LNCaP clone FGC (cell line): ENCODE measurements at regions not wholly inside any gene's neighbourhood (a gene's known extent, or its start where the extent isn't known, plus 50 kb on each side); places are given as distances from the start of the nearest gene placed in this dataset.
A peak's percentile ranks its signal among the peaks of the same experiment; 100 is the strongest.

ENCODE experiments used
- DNase-seq: peaks from one replicate; pipeline ENCODE4 v3.0.0-alpha.2; 2011; ENCODE audit warnings: low read depth
- H3K4me3 ChIP-seq: 2 replicates; pipeline ENCODE4 v1.5.1; 2011; ENCODE audit warnings: mild to moderate bottlenecking, low read depth, low read length, control low read depth
- TF ChIP-seq, protein P1 (sequence below): IDR thresholded peaks from 2 replicates; pipeline ENCODE4 v1.5.1; 2012; ENCODE audit warnings: mild to moderate bottlenecking; ENCODE audit not compliant: control insufficient read depth, insufficient read depth; ENCODE audit errors: extremely low read depth

DNA sequence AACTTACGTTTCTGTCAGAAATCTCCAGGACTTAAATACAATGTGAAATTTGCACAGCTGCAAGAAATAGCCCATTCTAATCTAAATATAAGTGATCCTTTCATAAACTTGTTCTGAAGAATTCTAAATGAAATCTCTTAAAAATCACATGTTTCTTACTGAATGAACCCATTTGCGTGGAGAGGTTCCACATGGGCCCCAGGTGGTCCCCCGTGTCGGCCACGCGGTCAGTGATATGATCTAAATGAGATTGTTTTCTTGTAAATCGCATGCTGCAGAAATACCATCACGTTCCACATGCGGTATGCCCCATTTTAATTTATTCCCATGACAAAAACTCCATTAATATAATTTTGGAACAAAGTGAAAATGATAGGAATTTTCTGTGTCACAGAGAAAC, 818.9 kb upstream of the SLC35B3 start:
- H3K4me3 ChIP-seq = no peak overlapping the region
- DNase-seq = no peak
- TF ChIP-seq, protein P1, sequence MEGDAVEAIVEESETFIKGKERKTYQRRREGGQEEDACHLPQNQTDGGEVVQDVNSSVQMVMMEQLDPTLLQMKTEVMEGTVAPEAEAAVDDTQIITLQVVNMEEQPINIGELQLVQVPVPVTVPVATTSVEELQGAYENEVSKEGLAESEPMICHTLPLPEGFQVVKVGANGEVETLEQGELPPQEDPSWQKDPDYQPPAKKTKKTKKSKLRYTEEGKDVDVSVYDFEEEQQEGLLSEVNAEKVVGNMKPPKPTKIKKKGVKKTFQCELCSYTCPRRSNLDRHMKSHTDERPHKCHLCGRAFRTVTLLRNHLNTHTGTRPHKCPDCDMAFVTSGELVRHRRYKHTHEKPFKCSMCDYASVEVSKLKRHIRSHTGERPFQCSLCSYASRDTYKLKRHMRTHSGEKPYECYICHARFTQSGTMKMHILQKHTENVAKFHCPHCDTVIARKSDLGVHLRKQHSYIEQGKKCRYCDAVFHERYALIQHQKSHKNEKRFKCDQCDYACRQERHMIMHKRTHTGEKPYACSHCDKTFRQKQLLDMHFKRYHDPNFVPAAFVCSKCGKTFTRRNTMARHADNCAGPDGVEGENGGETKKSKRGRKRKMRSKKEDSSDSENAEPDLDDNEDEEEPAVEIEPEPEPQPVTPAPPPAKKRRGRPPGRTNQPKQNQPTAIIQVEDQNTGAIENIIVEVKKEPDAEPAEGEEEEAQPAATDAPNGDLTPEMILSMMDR = no peak

DNA sequence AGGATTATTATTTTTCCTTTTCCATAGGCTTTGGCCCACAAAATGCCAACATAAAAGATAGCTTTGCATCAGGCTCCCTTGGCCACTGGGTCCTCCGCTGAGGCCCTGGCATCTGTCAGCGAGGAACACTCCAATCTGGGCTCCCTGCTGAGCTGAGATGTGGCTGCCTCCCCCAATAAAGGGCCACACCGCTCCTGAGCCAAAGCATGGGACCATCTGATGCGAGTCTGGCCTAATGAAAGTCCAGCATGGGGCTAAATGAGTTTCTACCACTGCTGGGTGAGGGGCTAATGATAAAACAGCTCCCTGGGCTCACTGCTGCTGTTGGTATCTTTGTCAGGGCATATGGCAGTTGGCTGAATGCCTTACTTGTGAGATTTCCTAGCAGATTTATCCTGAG, 817.5 kb upstream of the SLC35B3 start:
- no peak for DNase-seq
- H3K4me3 ChIP-seq = no peak overlapping the region

DNA sequence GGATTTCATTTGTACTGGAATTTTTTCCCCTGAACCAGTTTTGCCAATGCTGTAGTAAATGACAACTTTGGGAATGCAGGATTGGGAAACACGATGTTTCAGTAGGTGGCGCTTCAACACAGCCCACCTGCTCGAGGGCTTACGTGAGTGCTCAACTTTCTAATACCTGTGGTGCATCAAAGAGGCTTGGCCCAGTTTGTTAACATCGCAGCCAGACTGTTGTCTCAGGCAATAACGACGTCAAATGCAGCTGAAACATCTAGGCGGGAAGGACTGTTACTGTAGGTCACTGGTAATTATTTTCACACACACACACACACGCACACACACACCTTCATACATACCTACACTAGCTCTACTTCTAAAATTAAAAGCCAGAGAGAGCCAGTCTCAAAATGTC, 815.5 kb upstream of the SLC35B3 start:
- H3K4me3 ChIP-seq = no peak overlapping the region
- TF ChIP-seq, protein P1 = peak; percentile 92
- DNase-seq = peak; percentile 66

More for the DNA sequence above, 817.5 kb upstream of the SLC35B3 start:
- TF ChIP-seq, protein P1 = no peak

DNA sequence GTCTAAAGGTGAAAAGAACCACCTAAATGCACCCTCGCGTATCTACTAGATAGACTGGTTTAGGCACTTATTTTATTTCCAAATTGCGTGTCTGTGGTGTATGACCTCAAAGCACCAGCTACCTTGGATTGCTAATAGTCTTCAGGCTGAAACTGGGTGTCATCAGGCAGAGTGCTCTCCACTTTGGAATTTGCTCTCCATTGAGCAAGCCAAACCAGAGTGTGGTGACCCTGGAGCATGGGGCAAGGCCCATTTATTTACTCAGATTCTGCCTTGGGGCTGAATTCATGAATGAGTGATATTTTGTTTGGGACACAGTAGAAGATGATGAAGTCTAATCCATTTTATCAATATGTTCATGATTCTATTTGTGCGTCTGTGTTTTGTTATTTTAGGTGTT, 812.8 kb upstream of the SLC35B3 start:
- TF ChIP-seq, protein P1 = no peak
- H3K4me3 ChIP-seq = no peak overlapping the region
- DNase-seq = no peak

DNA sequence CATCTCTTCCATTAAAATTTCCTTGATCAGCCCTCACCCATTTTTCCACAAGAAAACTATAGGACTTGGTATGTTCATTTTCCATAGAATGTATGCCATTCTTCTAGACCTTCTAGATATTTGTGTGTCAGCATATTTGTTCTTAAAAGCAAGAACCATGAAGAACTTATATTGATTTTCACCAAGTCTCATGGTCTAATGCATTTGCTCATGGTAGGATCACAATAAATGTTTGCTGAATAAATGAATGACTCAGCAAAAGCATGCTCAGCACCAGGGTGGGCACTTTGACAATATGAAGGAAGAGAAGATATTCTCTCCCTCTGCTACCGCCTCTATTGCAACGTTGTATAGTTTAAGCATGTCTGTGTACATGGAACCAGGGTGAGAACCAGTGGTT, 805.5 kb upstream of the SLC35B3 start:
- TF ChIP-seq, protein P1 = no peak
- no peak for DNase-seq
- H3K4me3 ChIP-seq = no peak overlapping the region

DNA sequence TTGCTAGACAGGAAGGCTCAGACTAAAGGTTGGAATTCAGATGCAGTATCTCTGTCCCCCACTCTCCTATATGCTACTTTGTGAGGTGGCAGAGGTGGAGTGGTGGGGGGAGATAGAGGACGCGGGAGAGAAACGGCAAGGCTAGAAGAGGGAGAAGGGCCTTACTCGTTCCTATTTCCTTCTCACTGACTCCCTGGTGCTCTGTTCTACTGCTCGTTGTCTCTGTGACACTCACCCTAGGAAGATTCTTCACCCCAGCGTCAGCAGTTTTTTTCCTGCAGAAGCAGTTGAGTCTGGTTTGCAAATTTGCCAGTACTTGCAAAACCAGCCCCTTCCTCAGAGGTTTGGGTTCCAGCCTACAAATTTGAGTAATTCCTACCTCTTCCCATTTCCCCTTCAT, 801.1 kb upstream of the SLC35B3 start:
- DNase-seq = no peak
- no peak overlapping the region for H3K4me3 ChIP-seq
- TF ChIP-seq, protein P1 = no peak

DNA sequence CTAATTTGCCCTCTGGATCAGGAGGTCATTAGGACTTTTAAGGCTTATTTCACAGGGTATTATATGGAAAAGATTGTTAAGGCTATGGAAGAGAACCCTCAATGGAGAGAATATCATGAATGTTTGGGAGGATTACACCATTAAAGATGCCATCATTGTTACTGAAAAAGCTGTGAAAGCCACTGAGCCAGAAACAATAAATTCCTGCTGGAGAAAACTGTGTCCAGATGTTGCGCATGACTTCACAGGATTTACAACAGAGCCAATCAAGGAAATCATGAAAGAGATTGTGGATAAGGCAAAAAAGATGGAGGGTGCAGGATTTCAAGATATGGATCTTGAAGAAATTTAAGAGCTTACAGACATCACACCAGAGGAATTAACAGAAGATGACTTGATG, 798.3 kb upstream of the SLC35B3 start:
- no peak overlapping the region for H3K4me3 ChIP-seq
- TF ChIP-seq, protein P1 = no peak
- DNase-seq = no peak
